ENCODE measurements at regions not wholly inside any gene's neighbourhood (a gene's known extent, or its start where the extent isn't known, plus 50 kb on each side); places are given as distances from the start of the nearest gene placed in this dataset.
"Not testable (repeated sequence)": the region's sequence is repeated elsewhere in the genome, so short reads cannot be mapped to it uniquely, and the experiment has no call there.

DNA sequence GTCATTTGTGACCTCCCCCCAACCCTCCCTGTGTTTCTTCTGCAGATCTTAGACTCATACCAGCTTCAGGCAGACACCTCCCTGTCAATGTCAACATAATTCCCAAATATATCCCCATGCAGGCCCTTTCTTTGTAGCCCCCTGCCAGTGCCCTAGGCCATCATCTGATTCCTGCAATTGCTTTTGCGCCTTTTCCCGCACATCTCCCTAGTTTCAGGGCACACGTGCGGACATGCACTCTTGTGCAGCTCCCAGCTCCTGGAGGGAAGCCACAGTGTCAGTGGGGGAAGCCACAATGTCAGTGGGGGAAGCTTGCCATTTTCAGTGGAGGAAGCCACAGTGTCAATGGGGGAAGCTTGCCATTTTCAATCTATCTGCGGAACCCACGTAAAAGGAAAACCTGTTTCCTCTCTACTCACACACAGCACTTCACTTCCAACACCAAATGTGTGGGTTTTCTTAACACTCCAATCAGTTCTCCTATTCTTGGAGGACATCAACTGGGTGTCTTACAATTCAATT lies 256.4 kb downstream of the ACKR3 start:
- no peak for DNase-seq (ENCODE audit: low spot score)
- intact Hi-C loops (cut with DNase I), result no loop called here

GRCh38 chr2:236826606-236827156 lies 257.1 kb downstream of the ACKR3 start:
- intact Hi-C loops (cut with DNase I), result no loop called here
- DNase-seq (ENCODE audit: low spot score), result no peak

DNA sequence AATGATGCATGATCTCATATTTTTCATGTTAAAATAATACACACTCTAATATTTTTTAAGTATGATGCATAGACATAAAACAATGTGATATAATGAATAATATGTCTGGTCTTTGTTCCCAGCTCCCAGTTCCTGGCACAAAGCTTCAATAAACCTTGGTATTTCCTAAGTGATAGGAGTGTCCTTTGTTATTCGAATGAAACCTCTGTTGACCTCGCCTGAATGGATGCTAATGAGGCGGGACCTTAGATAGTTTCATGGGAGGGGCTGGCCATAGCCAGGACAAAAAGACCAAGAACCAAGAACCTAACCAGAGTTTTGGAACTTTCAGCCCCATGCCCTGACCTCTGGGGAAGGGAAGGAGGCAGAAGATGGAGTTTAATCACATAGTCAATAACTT lies 257.7 kb upstream of the COPS8 start:
- intact Hi-C loops (cut with DNase I), result no loop called here
- DNase-seq (ENCODE audit: low spot score), result no peak

GRCh38 chr2:236828820-236829219 lies 256.9 kb upstream of the COPS8 start:
- intact Hi-C loops (cut with DNase I), result no loop called here
- DNase-seq (ENCODE audit: low spot score), result no peak

- intact Hi-C loops (cut with DNase I), result loop anchor here in 1 of 2 donors (10.0 kb wide), 1 partner anchor 54 kb away; no protein-coding TSS in a partner anchor
These were observed 254.8 kb upstream of the COPS8 start for GRCh38 chr2:236830926-236831325.

DNA sequence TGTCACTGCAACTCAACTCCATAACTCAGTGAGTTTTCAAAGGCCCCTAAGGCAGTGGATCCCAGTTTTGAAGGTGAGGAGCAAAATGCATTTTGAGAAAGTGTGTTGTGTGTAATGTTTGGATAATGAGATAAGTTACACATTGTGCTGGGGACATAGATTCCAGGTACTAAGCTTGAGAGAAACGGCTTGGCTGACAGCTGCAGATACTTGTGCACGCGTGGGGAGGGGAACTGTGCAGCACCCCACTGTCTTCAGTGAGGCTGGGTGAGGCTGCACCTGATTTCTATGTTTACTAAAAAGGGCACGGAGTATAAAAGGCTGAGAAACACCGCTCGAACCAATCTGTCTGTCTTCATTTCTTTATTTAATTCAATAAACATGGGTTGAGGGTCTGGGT lies 254.0 kb upstream of the COPS8 start:
- intact Hi-C loops (cut with DNase I), result loop anchor here in 1 of 2 donors (10.0 kb wide), 1 partner anchor 53 kb away; no protein-coding TSS in a partner anchor
- no peak for DNase-seq (ENCODE audit: low spot score)

More at GRCh38 chr2:236830926-236831325, 254.8 kb upstream of the COPS8 start:
- no peak for DNase-seq (ENCODE audit: low spot score)

DNA sequence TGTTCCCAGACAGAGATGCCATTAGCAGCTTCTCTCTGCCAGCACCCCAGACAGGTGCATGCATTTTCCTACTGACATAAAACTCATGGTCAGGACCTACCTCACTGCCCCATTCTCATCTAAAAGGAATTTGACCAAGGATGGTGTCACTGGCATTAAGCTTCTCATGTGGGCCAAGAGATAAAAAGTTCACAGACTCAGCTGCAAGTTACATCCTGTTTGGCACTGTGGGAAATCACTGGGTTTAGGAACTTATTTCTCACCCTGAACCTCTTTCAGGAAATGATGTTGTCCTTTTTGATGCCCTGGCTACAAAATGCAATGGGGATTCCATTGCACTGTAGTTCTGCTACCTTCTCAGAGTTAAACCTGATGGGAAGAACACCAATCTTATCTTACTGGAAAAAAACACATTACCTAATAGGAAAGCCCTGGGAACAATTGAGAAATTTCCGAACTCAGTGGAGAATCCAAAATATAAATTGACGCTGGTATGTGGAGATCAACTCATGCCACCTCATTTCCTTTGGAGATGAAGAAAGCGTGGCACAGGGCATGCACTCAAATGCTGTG lies 252.1 kb upstream of the COPS8 start:
- intact Hi-C loops (cut with DNase I), result loop anchor here in 1 of 2 donors (10.0 kb wide), 1 partner anchor 51 kb away; no protein-coding TSS in a partner anchor
- no peak for DNase-seq (ENCODE audit: low spot score)

- intact Hi-C loops (cut with DNase I), result loop anchor here in 1 of 2 donors (10.0 kb wide), 1 partner anchor 51 kb away; no protein-coding TSS in a partner anchor
- no peak for DNase-seq (ENCODE audit: low spot score)
These were observed 251.4 kb upstream of the COPS8 start for GRCh38 chr2:236834284-236834683.

GRCh38 chr2:236835307-236836024 lies 250.2 kb upstream of the COPS8 start:
- DNase-seq (ENCODE audit: low spot score), result no peak
- intact Hi-C loops (cut with DNase I), result loop anchor here in 1 of 2 donors (10.0 kb wide), 1 partner anchor 49 kb away; no protein-coding TSS in a partner anchor

DNA sequence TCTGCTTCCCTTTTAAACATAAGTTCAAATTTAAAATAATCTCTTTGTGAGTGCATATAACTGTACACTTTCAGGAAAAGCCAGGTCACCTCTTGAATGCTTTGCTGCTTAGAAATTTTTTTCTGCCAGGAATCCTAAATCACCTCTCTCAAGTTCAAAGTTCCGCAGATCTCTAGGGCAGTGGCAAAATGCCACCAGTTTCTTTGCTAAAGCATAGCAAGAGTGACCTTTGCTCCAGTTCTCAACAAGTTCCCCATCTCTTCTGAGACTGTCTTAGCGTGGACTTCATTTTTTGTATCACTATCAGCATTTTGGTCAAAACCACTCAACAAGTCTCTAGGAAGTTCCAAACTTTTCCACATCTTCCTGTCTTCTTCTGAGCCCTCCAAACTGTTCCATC lies 249.7 kb upstream of the COPS8 start:
- not testable (repeated sequence) for DNase-seq (ENCODE audit: low spot score)
- intact Hi-C loops (cut with DNase I), result loop anchor here in 1 of 2 donors (10.0 kb wide), 1 partner anchor 49 kb away; no protein-coding TSS in a partner anchor

DNA sequence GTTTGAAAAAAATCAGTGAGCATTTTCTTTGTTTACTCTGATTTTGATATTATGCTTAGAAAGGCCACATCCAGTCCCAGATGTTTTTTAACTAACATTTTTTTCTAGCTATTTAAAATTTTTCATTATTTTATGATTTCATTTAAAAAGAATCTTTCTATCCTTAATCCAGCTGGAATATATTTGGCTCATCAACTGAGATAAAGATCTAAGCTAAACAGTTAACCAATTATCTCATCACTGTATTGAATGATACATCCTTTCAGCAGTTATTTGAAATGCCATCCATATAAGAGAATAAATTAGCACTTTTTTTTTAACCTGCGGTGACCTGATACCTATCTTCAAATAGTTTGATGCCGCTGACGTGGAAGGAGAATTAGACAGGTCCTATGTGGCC lies 245.5 kb upstream of the COPS8 start:
- intact Hi-C loops (cut with DNase I), result no loop called here
- DNase-seq (ENCODE audit: low spot score), result no peak

DNA sequence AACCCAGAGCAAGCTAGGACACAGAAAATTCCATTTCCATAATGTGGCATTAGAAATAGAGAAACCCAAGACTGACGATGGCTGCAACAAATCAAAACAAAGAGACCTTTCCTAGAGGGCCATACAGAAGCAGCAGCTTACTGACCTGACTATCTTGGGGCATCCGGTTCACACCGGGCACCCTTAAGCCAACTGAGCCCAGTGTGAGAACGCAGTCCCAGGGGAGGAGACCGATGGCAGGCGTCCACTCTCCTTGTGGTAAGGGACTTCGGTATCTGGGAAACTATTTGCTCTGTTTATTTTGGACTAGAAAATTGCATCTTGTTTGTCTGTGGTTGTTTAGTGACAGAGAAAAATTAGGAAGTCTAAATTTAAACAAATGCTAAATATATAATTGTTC lies 244.8 kb upstream of the COPS8 start:
- intact Hi-C loops (cut with DNase I), result no loop called here
- no peak for DNase-seq (ENCODE audit: low spot score)

GRCh38 chr2:236841389-236841788 lies 244.3 kb upstream of the COPS8 start:
- DNase-seq (ENCODE audit: low spot score), result no peak
- intact Hi-C loops (cut with DNase I), result no loop called here

DNA sequence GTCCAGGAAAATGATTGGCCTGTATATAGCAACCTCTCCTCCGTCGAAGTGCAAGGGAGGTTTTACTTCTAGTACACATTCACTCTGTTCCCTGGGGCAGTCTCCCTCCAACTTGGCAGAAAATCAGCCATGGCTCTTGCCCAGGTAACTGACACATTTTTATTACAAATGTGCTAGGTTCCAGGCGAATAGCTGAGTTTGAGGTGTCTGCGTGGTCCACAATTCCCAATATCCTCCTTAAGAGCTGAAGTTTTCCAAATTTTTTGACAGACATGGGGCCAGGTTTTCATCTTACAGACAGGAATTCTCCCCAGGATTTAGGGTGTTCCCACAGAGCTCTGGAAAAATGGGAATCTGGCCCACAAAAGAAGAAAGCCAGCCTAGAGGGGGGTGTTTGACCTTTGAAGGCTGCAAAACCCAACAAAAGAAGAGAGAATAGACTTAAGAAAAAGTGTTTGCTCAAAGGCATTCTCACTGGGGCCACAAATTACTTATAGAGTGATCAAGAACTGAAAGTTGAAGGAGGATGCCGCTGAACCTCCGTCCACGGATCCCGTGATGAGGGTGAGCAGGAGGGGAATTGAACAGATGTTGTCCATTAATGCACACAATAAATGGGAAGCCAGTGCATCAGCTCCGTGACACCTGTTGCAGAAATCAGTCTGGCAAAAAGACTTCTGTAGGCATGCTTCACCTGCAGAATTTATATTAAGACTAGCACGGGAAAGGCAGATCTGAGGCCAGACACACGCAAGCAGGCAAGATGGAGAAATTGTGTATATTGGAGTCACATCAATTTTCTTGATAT lies 242.3 kb upstream of the COPS8 start:
- no peak for DNase-seq (ENCODE audit: low spot score)
- intact Hi-C loops (cut with DNase I), result no loop called here

DNA sequence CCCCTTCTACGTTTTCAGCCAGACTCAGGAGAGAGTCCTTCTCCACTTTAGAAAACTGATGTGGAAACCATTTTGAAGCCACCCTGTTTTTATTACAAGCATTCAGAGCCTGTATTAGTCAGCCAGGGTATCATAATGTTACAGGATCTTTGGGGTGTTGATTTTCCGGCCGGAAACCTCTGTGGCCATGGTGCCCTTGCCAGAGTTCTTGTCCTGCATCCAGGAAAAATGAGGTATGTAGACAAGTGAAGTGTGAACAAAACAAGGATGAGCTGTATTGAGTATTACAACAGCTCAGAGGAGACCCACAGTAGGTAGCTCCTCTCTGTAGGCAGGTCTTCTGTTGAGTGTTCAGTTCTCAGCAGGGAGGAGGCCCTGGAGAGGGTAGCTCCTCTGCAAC lies 241.0 kb upstream of the COPS8 start:
- intact Hi-C loops (cut with DNase I), result no loop called here

DNA sequence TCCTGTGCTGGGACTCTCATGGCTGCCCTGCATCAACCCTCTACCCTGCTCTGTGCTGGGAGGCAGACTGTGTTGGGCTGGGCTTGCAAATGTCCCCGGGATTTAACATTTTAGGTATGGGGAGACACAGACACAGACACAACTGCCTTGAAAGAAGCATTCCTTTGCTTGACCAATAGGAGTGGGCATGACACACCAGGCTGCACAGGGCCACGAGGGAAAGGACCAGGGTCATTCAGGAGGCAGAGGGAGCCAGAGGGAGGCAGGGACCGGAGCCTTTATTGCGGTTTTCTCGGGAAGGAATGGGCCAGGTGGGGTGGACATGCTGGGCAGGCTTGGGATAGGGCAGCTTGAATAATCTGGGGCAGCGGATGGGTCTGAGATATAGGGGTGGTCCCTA lies 238.7 kb upstream of the COPS8 start:
- intact Hi-C loops (cut with DNase I), result no loop called here

More for the DNA sequence above, 241.0 kb upstream of the COPS8 start:
- DNase-seq (ENCODE audit: low spot score), result no peak

DNA sequence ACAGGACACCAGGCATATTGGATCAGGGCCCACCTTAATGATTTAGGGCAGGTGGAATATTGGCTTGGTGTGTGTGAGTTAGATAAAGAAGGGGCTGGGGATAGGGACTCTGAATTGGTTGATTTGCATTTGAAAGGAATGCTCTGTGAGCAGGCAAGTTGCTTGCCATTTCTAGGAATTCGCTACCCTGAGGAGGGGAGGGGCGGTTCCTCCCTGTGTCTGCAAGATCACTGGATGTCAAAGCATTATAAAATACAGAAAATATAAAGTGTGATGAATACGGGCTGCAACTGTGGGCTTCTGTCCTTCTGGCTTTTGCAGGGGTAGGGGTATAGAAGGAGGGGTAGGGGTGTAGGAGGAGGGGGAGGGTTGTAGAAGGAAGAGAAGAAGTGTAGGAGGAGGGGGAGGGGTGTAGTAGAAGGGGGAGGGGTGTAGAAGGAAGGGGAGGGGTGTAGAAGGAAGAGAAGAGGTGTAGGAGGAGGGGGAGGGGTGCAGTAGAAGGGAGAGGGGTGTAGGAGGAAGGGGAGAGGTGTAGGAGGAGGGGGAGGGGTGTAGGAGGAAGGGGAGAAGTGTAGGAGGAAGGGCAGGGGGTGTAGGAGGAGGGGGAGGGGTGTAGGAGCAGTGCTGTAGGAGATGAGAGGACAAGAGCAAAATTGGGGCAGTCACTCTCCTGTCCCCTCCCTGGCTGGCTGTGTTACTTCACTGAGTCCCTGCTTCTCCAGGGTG lies 238.0 kb upstream of the COPS8 start:
- no peak for DNase-seq (ENCODE audit: low spot score)
- intact Hi-C loops (cut with DNase I), result loop anchor here in 1 of 2 donors (2.0 kb wide), 1 partner anchor 31 kb away; no protein-coding TSS in a partner anchor

More for the DNA sequence above, 238.7 kb upstream of the COPS8 start:
- no peak for DNase-seq (ENCODE audit: low spot score)

DNA sequence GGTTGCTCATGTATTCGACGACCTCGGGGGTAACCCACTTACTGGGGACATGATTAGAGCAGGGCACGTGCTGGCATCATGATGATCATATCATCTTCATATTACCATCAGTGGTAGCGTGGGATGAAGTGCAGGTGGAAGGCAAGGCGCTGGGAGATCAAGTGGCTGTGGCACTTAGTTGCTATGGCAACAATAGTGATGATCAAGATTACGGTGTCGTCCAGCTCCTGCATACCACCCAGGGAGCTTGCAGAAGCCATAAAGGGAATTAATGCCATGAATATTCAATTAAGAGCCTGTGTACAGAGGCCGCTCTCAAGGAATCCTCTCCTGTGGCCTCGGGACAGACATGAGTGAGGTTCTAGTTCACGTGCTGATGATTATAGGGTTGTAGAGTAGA lies 237.2 kb upstream of the COPS8 start:
- intact Hi-C loops (cut with DNase I), result loop anchor here in 1 of 2 donors (2.0 kb wide), 1 partner anchor 32 kb away; no protein-coding TSS in a partner anchor
- no peak for DNase-seq (ENCODE audit: low spot score)

All from posterior vena cava (tissue), 2 donors.